Progenitor cell of endocrine pancreas (in vitro differentiated cells): ENCODE measurements at regions not wholly inside any gene's neighbourhood (a gene's known extent, or its start where the extent isn't known, plus 50 kb on each side); places are given as distances from the start of the nearest gene placed in this dataset.

ENCODE experiments used
- DNase-seq: peaks from one replicate; pipeline ENCODE4 v3.0.0; 2021; ENCODE audit warnings: low spot score; ENCODE audit not compliant: unreplicated experiment
- H3K27ac Mint-ChIP-seq: 2 replicates; pipeline ENCODE4 v1.8.0; 2021; ENCODE audit warnings: mild to moderate bottlenecking, moderate library complexity, mixed read lengths
- H3K27me3 Mint-ChIP-seq: 2 replicates; pipeline ENCODE4 v1.8.0; 2021; ENCODE audit warnings: mixed read lengths
- H3K36me3 Mint-ChIP-seq: 2 replicates; pipeline ENCODE4 v1.8.0; 2022; ENCODE audit warnings: mixed read lengths; ENCODE audit not compliant: insufficient read depth
- H3K4me1 Mint-ChIP-seq: 2 replicates; pipeline ENCODE4 v1.8.0; 2021; ENCODE audit warnings: low read depth, mixed read lengths
- H3K4me3 Mint-ChIP-seq: 2 replicates; pipeline ENCODE4 v1.8.0; 2021; ENCODE audit warnings: low read depth, mild to moderate bottlenecking, moderate library complexity, mixed read lengths
- H3K9me3 Mint-ChIP-seq: 2 replicates; pipeline ENCODE4 v1.8.0; 2021; ENCODE audit warnings: low read depth, mixed read lengths
- CTCF ChIP-seq: fragments of 200-600 bp; sonication (generic); IDR thresholded peaks from one replicate; pipeline ENCODE4 v1.5.0; 2021; ENCODE audit warnings: antibody characterized with exemption, mild to moderate bottlenecking; ENCODE audit not compliant: unreplicated experiment

GRCh38 chr6:140732991-140733390 lies 1358.5 kb upstream of the CITED2 start:
- DNase-seq, result no peak

GRCh38 chr6:140732155-140732554 lies 1357.7 kb upstream of the CITED2 start:
- Mint-ChIP-seq H3K27ac (no peak overlapping the region), H3K4me1 (peaks cover 4% of the 10 kb centered on the region), H3K9me3 (no peaks in the 10 kb centered on the region), H3K4me3 (no peak overlapping the region), H3K36me3 (no peaks in the 10 kb centered on the region), H3K27me3 (no peaks in the 10 kb centered on the region)
- no peak for DNase-seq
- TF ChIP-seq CTCF, result no peak

More at GRCh38 chr6:140732991-140733390, 1358.5 kb upstream of the CITED2 start:
- Mint-ChIP-seq H3K36me3 (no peaks in the 10 kb centered on the region), H3K9me3 (peaks cover 3% of the 10 kb centered on the region), H3K27ac (no peak overlapping the region), H3K4me1 (peaks cover 4% of the 10 kb centered on the region), H3K4me3 (no peak overlapping the region), H3K27me3 (no peaks in the 10 kb centered on the region)
- TF ChIP-seq CTCF, result no peak

- Mint-ChIP-seq H3K36me3 (no peaks in the 10 kb centered on the region), H3K27me3 (no peaks in the 10 kb centered on the region), H3K27ac (no peak overlapping the region), H3K9me3 (no peaks in the 10 kb centered on the region), H3K4me1 (peaks cover 4% of the 10 kb centered on the region), H3K4me3 (no peak overlapping the region)
- no peak for TF ChIP-seq CTCF
- no peak for DNase-seq
These were observed 1357.3 kb upstream of the CITED2 start for GRCh38 chr6:140731741-140732140.

GRCh38 chr6:140729521-140729920 lies 1355.1 kb upstream of the CITED2 start:
- peaks cover 11% of the 10 kb centered on the region for H3K9me3 Mint-ChIP-seq
- H3K4me1 Mint-ChIP-seq, result peaks cover 4% of the 10 kb centered on the region
- H3K27ac Mint-ChIP-seq, result no peak overlapping the region
- no peaks in the 10 kb centered on the region for H3K36me3 Mint-ChIP-seq
- no peak for TF ChIP-seq CTCF
- no peak for DNase-seq
- no peaks in the 10 kb centered on the region for H3K27me3 Mint-ChIP-seq
- no peak overlapping the region for H3K4me3 Mint-ChIP-seq

GRCh38 chr6:140718021-140718420 lies 1343.6 kb upstream of the CITED2 start:
- no peak overlapping the region for H3K4me3 Mint-ChIP-seq
- no peak for DNase-seq
- H3K36me3 Mint-ChIP-seq, result no peaks in the 10 kb centered on the region
- no peaks in the 10 kb centered on the region for H3K27me3 Mint-ChIP-seq
- no peaks in the 10 kb centered on the region for H3K4me1 Mint-ChIP-seq
- TF ChIP-seq CTCF, result no peak
- H3K9me3 Mint-ChIP-seq, result peaks cover 6% of the 10 kb centered on the region
- no peak overlapping the region for H3K27ac Mint-ChIP-seq
